Fibroblast of lung (primary cell): ENCODE measurements at regions not wholly inside any gene's neighbourhood (a gene's known extent, or its start where the extent isn't known, plus 50 kb on each side); places are given as distances from the start of the nearest gene placed in this dataset.

Source experiments
- DNase-seq, 2 donors: peaks; one replicate each; pipeline versions ENCODE4 v3.0.0 to v3.0.0-alpha.2; 2010; ENCODE audit warnings: low read depth in 2 of 2
- H2AFZ ChIP-seq: 2 replicates; pipeline ENCODE4 v1.5.1; 2012; ENCODE audit warnings: low read length, control low read depth, inconsistent platforms
- H3K27ac ChIP-seq: 2 replicates; pipeline ENCODE4 v1.5.1; 2011; ENCODE audit warnings: low read length, control low read depth; ENCODE audit not compliant: insufficient read depth
- H3K27me3 ChIP-seq: 2 replicates; pipeline ENCODE4 v1.5.1; 2011; ENCODE audit warnings: mild to moderate bottlenecking, low read length; ENCODE audit not compliant: control insufficient read depth, insufficient read depth
- H3K36me3 ChIP-seq: 2 replicates; pipeline ENCODE4 v1.5.1; 2011; ENCODE audit warnings: low read length; ENCODE audit not compliant: control insufficient read depth, insufficient read depth
- H3K4me1 ChIP-seq: 2 replicates; pipeline ENCODE4 v1.5.1; 2011; ENCODE audit warnings: low read length; ENCODE audit not compliant: control insufficient read depth, insufficient read depth; ENCODE audit errors: extremely low read depth
- H3K4me2 ChIP-seq: 2 replicates; pipeline ENCODE4 v1.5.1; 2011; ENCODE audit warnings: low read length, control low read depth; ENCODE audit not compliant: insufficient read depth; ENCODE audit errors: extremely low read depth
- H3K4me3 ChIP-seq, 4 experiments: fragments of 200-600 bp in 1 of 4; sonication (generic) in 1 of 4; replicated peaks in 1 of 4; 2 replicates each; pipeline ENCODE4 v1.5.1; 2011 to 2016; ENCODE audit warnings: low read length in 4 of 4, low read depth in 3 of 4, mild to moderate bottlenecking in 3 of 4, control low read depth in 2 of 4, inconsistent platforms in 1 of 4, mixed read lengths in 1 of 4; ENCODE audit not compliant: insufficient read depth in 1 of 4; ENCODE audit errors: control extremely low read depth in 1 of 4
- H3K79me2 ChIP-seq: 2 replicates; pipeline ENCODE4 v1.5.1; 2012; ENCODE audit warnings: mild to moderate bottlenecking, low read length, inconsistent platforms; ENCODE audit not compliant: control insufficient read depth, insufficient read depth
- H3K9ac ChIP-seq: 2 replicates; pipeline ENCODE4 v1.5.1; 2011; ENCODE audit warnings: mild to moderate bottlenecking, low read length, control low read depth; ENCODE audit not compliant: insufficient read depth
- H3K9me3 ChIP-seq: 2 replicates; pipeline ENCODE4 v1.5.1; 2012; ENCODE audit warnings: low read depth, low read length; ENCODE audit not compliant: control insufficient read depth, insufficient read depth
- H4K20me1 ChIP-seq: 2 replicates; pipeline ENCODE4 v1.5.1; 2011; ENCODE audit warnings: low read length; ENCODE audit not compliant: control insufficient read depth, insufficient read depth; ENCODE audit errors: extremely low read depth
- EZH2 ChIP-seq: IDR thresholded peaks from 2 replicates; pipeline ENCODE4 v1.5.1; 2012; ENCODE audit warnings: low read length, control low read depth, mild to moderate bottlenecking; ENCODE audit errors: missing control alignments
- TF ChIP-seq, protein P1 (sequence below), 2 donors: IDR thresholded peaks in 1 of 2; conservative IDR thresholded peaks in 1 of 2; 1 replicate in 1 of 2; 2 replicates in 1 of 2; pipeline ENCODE4 v1.5.1; 2011 to 2012; ENCODE audit warnings: low read length in 2 of 2, control low read depth in 1 of 2, inconsistent platforms in 1 of 2, low read depth in 1 of 2, mild to moderate bottlenecking in 1 of 2

DNA sequence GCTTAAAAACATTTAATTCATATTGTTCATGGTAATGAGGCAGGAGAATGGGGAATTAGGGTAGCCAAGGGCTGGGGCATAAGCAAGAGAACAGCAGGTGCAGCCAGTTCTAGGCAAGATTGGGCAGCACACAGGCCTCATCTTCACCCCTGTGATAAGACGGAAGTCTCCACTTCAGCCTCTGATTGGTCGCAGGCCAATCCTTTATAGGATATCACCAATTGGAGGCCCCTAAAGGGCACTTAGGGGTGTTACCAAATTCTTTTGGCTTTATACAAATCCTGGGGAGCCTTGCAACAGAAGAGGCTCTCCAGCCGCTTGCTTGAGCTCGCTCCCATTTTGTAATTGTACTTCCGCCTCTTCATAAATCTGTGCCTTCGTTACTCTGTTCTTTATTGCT is 231.1 kb downstream of the REEP3 start:
- H3K9me3 ChIP-seq: no peaks in the 10 kb centered on the region
- no peaks in the 10 kb centered on the region for H3K36me3 ChIP-seq
- no peak for DNase-seq
- TF ChIP-seq EZH2: no peak
- TF ChIP-seq, protein P1, sequence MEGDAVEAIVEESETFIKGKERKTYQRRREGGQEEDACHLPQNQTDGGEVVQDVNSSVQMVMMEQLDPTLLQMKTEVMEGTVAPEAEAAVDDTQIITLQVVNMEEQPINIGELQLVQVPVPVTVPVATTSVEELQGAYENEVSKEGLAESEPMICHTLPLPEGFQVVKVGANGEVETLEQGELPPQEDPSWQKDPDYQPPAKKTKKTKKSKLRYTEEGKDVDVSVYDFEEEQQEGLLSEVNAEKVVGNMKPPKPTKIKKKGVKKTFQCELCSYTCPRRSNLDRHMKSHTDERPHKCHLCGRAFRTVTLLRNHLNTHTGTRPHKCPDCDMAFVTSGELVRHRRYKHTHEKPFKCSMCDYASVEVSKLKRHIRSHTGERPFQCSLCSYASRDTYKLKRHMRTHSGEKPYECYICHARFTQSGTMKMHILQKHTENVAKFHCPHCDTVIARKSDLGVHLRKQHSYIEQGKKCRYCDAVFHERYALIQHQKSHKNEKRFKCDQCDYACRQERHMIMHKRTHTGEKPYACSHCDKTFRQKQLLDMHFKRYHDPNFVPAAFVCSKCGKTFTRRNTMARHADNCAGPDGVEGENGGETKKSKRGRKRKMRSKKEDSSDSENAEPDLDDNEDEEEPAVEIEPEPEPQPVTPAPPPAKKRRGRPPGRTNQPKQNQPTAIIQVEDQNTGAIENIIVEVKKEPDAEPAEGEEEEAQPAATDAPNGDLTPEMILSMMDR (conservative IDR thresholded peaks at IDR 0.05 in 1 of 2, IDR thresholded peaks at IDR 0.05 in 1 of 2; ENCODE audit: low read depth in 1 of 2, low read length in 2 of 2): no peak
- no peaks in the 10 kb centered on the region for H3K27me3 ChIP-seq
- H4K20me1 ChIP-seq: no peaks in the 10 kb centered on the region
- no peaks in the 10 kb centered on the region for H3K79me2 ChIP-seq
- no peaks in the 10 kb centered on the region for H3K4me1 ChIP-seq
- no peak overlapping the region for H3K4me2 ChIP-seq
- no peak overlapping the region for H3K27ac ChIP-seq
- H3K9ac ChIP-seq: no peak overlapping the region
- H2AFZ ChIP-seq: no peak overlapping the region
- no peak overlapping the region for H3K4me3 ChIP-seq

DNA sequence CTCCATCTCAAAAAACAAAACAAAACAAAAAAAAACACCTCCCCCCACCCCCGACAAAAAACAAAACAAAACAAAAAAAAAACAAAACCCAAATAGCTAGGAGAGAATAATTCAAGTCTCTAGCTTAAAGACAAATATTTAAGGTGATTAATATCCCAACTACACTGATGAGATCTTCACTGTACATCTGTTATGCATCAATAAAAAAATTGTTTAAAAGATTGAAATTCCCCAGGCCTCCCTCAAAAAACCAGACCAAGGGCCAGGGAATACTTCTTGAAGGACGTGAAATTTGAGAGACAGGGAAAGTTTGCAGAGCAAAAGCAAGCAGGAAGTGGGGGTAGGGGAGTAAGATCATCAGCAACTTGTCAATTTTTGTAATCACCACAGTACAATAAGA is 232.6 kb downstream of the REEP3 start:
- H3K79me2 ChIP-seq: no peaks in the 10 kb centered on the region
- DNase-seq: no peak
- no peak overlapping the region for H3K9ac ChIP-seq
- no peak overlapping the region for H3K27ac ChIP-seq
- no peaks in the 10 kb centered on the region for H3K36me3 ChIP-seq
- no peak overlapping the region for H3K4me2 ChIP-seq
- H3K4me3 ChIP-seq: no peak overlapping the region
- TF ChIP-seq, protein P1 (conservative IDR thresholded peaks at IDR 0.05 in 1 of 2, IDR thresholded peaks at IDR 0.05 in 1 of 2; ENCODE audit: low read depth in 1 of 2, low read length in 2 of 2): no peak
- no peak for TF ChIP-seq EZH2
- no peaks in the 10 kb centered on the region for H4K20me1 ChIP-seq
- H3K4me1 ChIP-seq: no peaks in the 10 kb centered on the region
- H3K9me3 ChIP-seq: no peaks in the 10 kb centered on the region
- no peak overlapping the region for H2AFZ ChIP-seq
- H3K27me3 ChIP-seq: no peaks in the 10 kb centered on the region

DNA sequence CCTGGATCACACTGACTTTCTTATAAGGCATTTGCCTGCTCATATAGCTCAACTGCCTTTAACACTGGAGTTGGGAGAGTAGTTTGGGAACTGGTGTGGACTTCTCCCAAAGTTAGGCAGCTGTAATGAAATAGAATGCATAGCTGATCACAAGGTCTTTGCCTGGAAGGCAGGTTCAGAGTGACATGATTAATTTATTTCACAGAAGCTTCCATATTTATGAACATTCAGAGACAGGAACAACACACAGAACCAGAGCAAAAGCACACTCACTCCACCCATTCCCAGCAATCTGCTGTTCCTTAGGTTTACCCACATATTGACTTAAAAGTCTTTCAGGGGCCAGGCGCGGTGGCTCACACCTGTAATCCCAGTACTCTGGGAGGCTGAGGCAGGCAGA is 234.2 kb downstream of the REEP3 start:
- no peak overlapping the region for H3K4me2 ChIP-seq

More for the DNA sequence above, 234.2 kb downstream of the REEP3 start:
- Histone ChIP-seq H4K20me1 (no peaks in the 10 kb centered on the region), H3K79me2 (no peaks in the 10 kb centered on the region), H3K4me1 (no peaks in the 10 kb centered on the region), H3K27me3 (no peaks in the 10 kb centered on the region), H3K9ac (no peak overlapping the region), H3K27ac (no peak overlapping the region), H3K36me3 (no peaks in the 10 kb centered on the region), H3K4me3 (no peak overlapping the region), H2AFZ (no peak overlapping the region), H3K9me3 (no peaks in the 10 kb centered on the region)
- TF ChIP-seq, protein P1 (conservative IDR thresholded peaks at IDR 0.05 in 1 of 2, IDR thresholded peaks at IDR 0.05 in 1 of 2; ENCODE audit: low read depth in 1 of 2, low read length in 2 of 2): no peak
- TF ChIP-seq EZH2: no peak
- no peak for DNase-seq
